Mucosa of descending colon (tissue), 3 donors: ENCODE measurements at regions not wholly inside any gene's neighbourhood (a gene's known extent, or its start where the extent isn't known, plus 50 kb on each side); places are given as distances from the start of the nearest gene placed in this dataset.

Experiments
- ATAC-seq: fragments of 200-7000 bp; cut with Tn5 transposase; one replicate; pipeline ENCODE4 v1.9.1; 2020; ENCODE audit warnings: mild to moderate bottlenecking, moderate library complexity
- DNase-seq, 3 donors: peaks; one replicate each; pipeline ENCODE4 v3.0.0-alpha.2; 2020
- H3K36me3 ChIP-seq: fragments of 200-600 bp; one replicate; pipeline ENCODE4 v1.8.0; 2021; ENCODE audit warnings: low read depth, mild to moderate bottlenecking
- H3K4me1 ChIP-seq: fragments of 200-600 bp; one replicate; pipeline ENCODE4 v1.8.0; 2021; ENCODE audit warnings: low read depth, mild to moderate bottlenecking
- H3K4me3 ChIP-seq: fragments of 200-600 bp; one replicate; pipeline ENCODE4 v1.8.0; 2021; ENCODE audit warnings: mild to moderate bottlenecking
- H3K9me3 ChIP-seq: fragments of 200-600 bp; one replicate; pipeline ENCODE4 v1.8.0; 2021; ENCODE audit warnings: mild to moderate bottlenecking
- intact Hi-C, 2 donors: fragments of 100-400 bp; cut with DNase I in 1 of 2; cut with micrococcal nuclease in 1 of 2; formaldehyde crosslinking; loops; one replicate each; pipeline versions ENCODE4 v1.11.0 to v1.11.1; 2022; cut with DNase I, micrococcal nuclease
- TF ChIP-seq, protein P1 (sequence below): fragments of 200-600 bp; IDR thresholded peaks from one replicate; pipeline ENCODE4 v1.8.0; 2022; ENCODE audit warnings: antibody characterized with exemption, mild to moderate bottlenecking
- donor health status: DM: no; HTN: no; CAD: no; lungs with moderate emphysema.
- donor health status: DM: no; HTN: no; CAD: no.
- donor health status: DM: no; HTN: yes; CAD: no.

- ATAC-seq (no peak), DNase-seq (no peak)
- Histone ChIP-seq H3K9me3 (no peaks in the 10 kb centered on the region), H3K4me1 (no peaks in the 10 kb centered on the region), H3K4me3 (no peak overlapping the region), H3K36me3 (no peaks in the 10 kb centered on the region)
- intact Hi-C loops = no loop called here
- TF ChIP-seq, protein P1, sequence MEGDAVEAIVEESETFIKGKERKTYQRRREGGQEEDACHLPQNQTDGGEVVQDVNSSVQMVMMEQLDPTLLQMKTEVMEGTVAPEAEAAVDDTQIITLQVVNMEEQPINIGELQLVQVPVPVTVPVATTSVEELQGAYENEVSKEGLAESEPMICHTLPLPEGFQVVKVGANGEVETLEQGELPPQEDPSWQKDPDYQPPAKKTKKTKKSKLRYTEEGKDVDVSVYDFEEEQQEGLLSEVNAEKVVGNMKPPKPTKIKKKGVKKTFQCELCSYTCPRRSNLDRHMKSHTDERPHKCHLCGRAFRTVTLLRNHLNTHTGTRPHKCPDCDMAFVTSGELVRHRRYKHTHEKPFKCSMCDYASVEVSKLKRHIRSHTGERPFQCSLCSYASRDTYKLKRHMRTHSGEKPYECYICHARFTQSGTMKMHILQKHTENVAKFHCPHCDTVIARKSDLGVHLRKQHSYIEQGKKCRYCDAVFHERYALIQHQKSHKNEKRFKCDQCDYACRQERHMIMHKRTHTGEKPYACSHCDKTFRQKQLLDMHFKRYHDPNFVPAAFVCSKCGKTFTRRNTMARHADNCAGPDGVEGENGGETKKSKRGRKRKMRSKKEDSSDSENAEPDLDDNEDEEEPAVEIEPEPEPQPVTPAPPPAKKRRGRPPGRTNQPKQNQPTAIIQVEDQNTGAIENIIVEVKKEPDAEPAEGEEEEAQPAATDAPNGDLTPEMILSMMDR = no peak
Measured at GRCh38 chr12:68476794-68477193, 133.9 kb upstream of the RAP1B start.

GRCh38 chr12:68477261-68477772 lies 133.4 kb upstream of the RAP1B start:
- TF ChIP-seq, protein P1 = no peak
- DNase-seq (no peak), ATAC-seq (no peak)
- no peaks in the 10 kb centered on the region for H3K4me1 ChIP-seq
- H3K4me3 ChIP-seq = no peak overlapping the region
- intact Hi-C loops = no loop called here
- H3K9me3 ChIP-seq = no peaks in the 10 kb centered on the region
- H3K36me3 ChIP-seq = no peaks in the 10 kb centered on the region

DNA sequence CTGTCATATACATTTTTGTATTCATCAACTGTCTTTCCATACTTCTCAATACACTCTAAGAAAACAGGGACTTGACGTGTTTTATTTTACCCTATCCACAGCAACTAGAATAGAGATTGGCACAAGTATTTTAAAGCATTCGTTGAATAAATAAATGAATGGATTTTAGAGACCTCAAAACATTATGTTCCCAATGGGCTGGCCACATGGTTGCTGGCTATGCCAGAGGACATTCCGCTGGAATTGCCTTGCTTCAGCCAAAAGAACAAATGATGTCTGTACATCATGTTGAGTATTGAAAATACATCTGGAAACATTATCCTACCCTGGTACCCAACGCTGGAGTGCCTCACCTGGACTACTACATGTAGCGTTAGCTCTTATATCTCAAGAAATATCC lies 132.8 kb upstream of the RAP1B start:
- TF ChIP-seq, protein P1 = no peak
- Histone ChIP-seq H3K9me3 (no peaks in the 10 kb centered on the region), H3K4me3 (no peak overlapping the region), H3K4me1 (no peaks in the 10 kb centered on the region), H3K36me3 (no peaks in the 10 kb centered on the region)
- intact Hi-C loops = no loop called here
- ATAC-seq (no peak), DNase-seq (no peak)

- TF ChIP-seq, protein P1 = no peak
- ATAC-seq = no peak
- no peaks in the 10 kb centered on the region for H3K36me3 ChIP-seq
- H3K4me3 ChIP-seq = no peak overlapping the region
- H3K9me3 ChIP-seq = no peaks in the 10 kb centered on the region
- DNase-seq = no peak
- no peaks in the 10 kb centered on the region for H3K4me1 ChIP-seq
- intact Hi-C loops = no loop called here
Measured at GRCh38 chr12:68478516-68479260, 132.0 kb upstream of the RAP1B start.

GRCh38 chr12:68479261-68479895 lies 131.3 kb upstream of the RAP1B start:
- ATAC-seq (no peak), DNase-seq (no peak)
- Histone ChIP-seq H3K9me3 (no peaks in the 10 kb centered on the region), H3K4me3 (no peak overlapping the region), H3K36me3 (no peaks in the 10 kb centered on the region), H3K4me1 (no peaks in the 10 kb centered on the region)
- TF ChIP-seq, protein P1 = no peak
- intact Hi-C loops = no loop called here
